Activated T-cell treated with anti-CD3 and anti-CD28 coated beads, Interleukin-2, amount 50 U/mL, for 24 hours (primary cell): ENCODE measurements at regions not wholly inside any gene's neighbourhood (a gene's known extent, or its start where the extent isn't known, plus 50 kb on each side); places are given as distances from the start of the nearest gene placed in this dataset.

Source experiments
- DNase-seq: peaks from one replicate; pipeline ENCODE4 v3.0.0-alpha.2; 2020
- H3K27ac Mint-ChIP-seq: 2 replicates; pipeline ENCODE4 v1.8.0; 2020; ENCODE audit warnings: mild to moderate bottlenecking, mixed read lengths
- H3K27me3 Mint-ChIP-seq: 2 replicates; pipeline ENCODE4 v1.8.0; 2020; ENCODE audit warnings: mixed read lengths
- H3K36me3 Mint-ChIP-seq: 2 replicates; pipeline ENCODE4 v1.8.0; 2020; ENCODE audit warnings: low read depth, mixed read lengths
- H3K4me1 Mint-ChIP-seq: 2 replicates; pipeline ENCODE4 v1.8.0; 2020; ENCODE audit warnings: low read depth, mixed read lengths
- H3K4me3 Mint-ChIP-seq: 2 replicates; pipeline ENCODE4 v1.8.0; 2020; ENCODE audit warnings: mild to moderate bottlenecking, moderate library complexity, mixed read lengths
- H3K9me3 Mint-ChIP-seq: 2 replicates; pipeline ENCODE4 v1.8.0; 2020; ENCODE audit warnings: mixed read lengths

DNA sequence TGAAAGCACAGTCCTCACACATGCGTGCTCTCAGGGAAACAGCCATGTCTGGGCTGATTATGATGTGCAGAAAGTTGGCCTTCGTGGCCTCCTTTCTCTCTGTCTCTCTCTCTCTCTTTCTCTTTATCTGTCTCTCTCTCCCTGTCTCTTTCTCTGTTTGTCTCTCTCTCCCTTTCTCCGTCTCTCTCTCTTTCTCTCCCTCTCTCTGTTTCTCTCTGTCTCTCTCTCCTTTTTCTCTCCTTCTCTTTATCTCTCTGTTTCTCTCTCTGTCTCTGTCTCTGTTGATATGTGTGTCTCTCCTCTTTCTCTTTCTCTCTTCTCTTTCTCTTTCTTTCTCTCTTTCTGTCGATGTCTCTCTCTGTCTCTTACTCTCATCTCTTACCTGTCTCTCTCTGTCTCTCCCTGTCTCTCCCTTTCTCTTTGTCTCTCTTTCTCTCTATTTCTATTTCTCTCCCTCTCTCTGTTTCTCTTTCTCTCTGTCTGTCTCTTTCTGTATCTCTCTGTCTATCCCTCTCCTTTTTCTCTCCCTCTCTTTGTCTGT is 105.4 kb upstream of the MPP7 start:
- Mint-ChIP-seq H3K9me3 (no peaks in the 10 kb centered on the region), H3K27me3 (peaks cover 17% of the 10 kb centered on the region), H3K36me3 (no peaks in the 10 kb centered on the region), H3K4me3 (no peak overlapping the region), H3K4me1 (peaks cover 14% of the 10 kb centered on the region), H3K27ac (no peak overlapping the region)
- no peak for DNase-seq

DNA sequence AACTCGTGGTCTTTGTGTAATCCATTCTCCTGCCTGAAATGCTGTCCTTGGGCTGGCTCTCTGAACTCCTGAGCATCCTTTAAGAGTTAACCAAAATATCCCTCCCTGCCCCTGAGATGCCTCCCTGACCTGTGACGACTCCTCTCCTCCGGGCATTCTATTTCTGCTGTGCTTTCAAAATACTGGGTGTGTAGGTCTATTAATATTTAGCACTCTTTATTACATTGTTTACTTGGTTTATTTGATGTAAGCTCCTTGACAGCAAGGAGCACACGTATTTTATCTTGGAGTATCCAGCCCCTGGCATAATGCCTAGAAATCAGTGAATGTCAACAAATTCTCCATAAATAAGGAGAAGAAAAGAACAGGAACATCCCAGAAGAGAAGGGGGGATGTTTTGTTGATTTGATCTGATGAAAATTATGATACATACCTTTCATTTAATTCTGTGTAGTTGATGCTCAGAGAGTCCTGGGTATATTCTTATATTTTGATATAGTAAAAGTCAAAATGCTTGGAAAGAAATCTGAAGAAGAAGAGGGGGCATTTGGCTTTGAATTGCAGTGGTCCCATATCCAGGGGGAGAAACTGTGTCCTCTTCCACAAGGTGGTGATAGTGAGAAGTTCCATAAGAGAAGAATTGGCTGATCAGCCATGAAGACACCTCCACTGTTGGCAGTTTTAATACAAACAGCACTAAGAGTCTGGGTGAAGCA is 107.7 kb upstream of the MPP7 start:
- no peaks in the 10 kb centered on the region for H3K36me3 Mint-ChIP-seq
- H3K27me3 Mint-ChIP-seq = peaks cover 24% of the 10 kb centered on the region
- H3K27ac Mint-ChIP-seq = no peak overlapping the region
- no peaks in the 10 kb centered on the region for H3K9me3 Mint-ChIP-seq
- no peak for DNase-seq
- peaks cover 14% of the 10 kb centered on the region for H3K4me1 Mint-ChIP-seq
- H3K4me3 Mint-ChIP-seq = no peak overlapping the region

DNA sequence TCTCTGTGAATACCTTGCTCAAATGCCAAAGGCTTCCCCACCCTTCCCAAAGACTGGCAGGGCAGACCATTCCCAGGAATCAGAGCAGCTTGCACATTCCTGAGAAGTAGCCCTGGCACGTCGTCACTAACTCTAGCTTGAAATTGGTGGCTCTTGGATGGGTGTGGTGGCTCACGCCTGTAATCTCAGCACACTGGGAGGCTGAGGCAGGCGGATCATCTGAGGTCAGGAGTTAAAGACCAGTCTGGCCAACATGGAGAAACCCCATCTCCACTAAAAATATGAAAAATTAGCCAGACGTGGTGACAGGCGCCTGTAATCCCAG is 108.2 kb upstream of the MPP7 start:
- no peak for DNase-seq
- H3K4me3 Mint-ChIP-seq = no peak overlapping the region
- H3K9me3 Mint-ChIP-seq = no peaks in the 10 kb centered on the region
- H3K27me3 Mint-ChIP-seq = peaks cover 25% of the 10 kb centered on the region
- H3K36me3 Mint-ChIP-seq = no peaks in the 10 kb centered on the region
- H3K4me1 Mint-ChIP-seq = peaks cover 14% of the 10 kb centered on the region
- no peak overlapping the region for H3K27ac Mint-ChIP-seq

- peaks cover 14% of the 10 kb centered on the region for H3K4me1 Mint-ChIP-seq
- DNase-seq = no peak
- peak overlapping the region; percentile 37 for H3K27ac Mint-ChIP-seq
- H3K27me3 Mint-ChIP-seq = peaks cover 25% of the 10 kb centered on the region
- H3K36me3 Mint-ChIP-seq = no peaks in the 10 kb centered on the region
- no peak overlapping the region for H3K4me3 Mint-ChIP-seq
- H3K9me3 Mint-ChIP-seq = no peaks in the 10 kb centered on the region
Observed at GRCh38 chr10:28411648-28412047, 108.8 kb upstream of the MPP7 start.

DNA sequence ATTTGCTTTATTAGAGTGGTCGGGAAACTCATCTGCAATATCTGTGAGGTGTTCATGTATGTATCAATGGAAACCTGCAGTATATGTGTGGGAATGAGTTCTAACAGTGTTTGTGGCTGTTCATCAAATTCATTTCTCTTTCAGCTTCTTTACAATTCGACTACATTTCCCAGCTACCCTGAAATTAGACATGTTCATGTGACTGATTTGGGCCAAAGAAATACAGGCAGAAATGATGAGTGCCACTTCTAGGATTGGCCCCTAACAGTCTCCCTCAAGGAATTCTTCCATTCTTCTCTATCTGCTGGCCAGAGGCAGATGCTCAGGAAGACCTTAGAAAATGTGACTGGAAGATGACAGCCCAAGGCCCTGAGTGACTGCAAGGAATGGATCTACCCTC is 114.8 kb upstream of the WAC start:
- H3K4me3 Mint-ChIP-seq = no peak overlapping the region
- no peak overlapping the region for H3K27ac Mint-ChIP-seq
- H3K36me3 Mint-ChIP-seq = no peaks in the 10 kb centered on the region
- no peaks in the 10 kb centered on the region for H3K4me1 Mint-ChIP-seq
- no peak for DNase-seq
- no peaks in the 10 kb centered on the region for H3K9me3 Mint-ChIP-seq
- H3K27me3 Mint-ChIP-seq = peaks cover 25% of the 10 kb centered on the region

DNA sequence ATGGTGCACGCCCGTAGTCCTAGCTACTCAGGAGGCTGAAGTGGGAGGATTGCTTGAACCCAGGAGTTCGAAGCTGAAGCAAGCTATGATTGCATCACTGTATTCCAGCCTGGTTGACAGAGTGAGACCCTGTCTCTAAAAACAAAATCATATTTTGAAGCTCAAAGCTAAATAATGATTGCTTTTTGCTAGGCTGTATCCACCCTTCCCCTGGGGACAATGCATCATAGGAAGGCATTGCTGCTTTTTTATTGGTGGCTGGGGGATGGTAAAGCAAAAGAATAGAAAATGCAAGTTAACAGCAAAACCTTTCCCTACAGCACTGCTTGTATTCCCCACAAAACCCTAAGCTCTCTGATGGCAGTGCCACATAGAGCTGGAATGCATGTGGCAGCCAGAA is 107.5 kb upstream of the WAC start:
- H3K27ac Mint-ChIP-seq = no peak overlapping the region
- H3K36me3 Mint-ChIP-seq = no peaks in the 10 kb centered on the region
- H3K9me3 Mint-ChIP-seq = no peaks in the 10 kb centered on the region
- H3K4me3 Mint-ChIP-seq = no peak overlapping the region
- H3K4me1 Mint-ChIP-seq = no peaks in the 10 kb centered on the region
- no peaks in the 10 kb centered on the region for H3K27me3 Mint-ChIP-seq
- DNase-seq = no peak

GRCh38 chr10:28426392-28427159 is 106.3 kb upstream of the WAC start:
- Mint-ChIP-seq H3K27me3 (no peaks in the 10 kb centered on the region), H3K4me3 (no peak overlapping the region), H3K36me3 (no peaks in the 10 kb centered on the region), H3K9me3 (no peaks in the 10 kb centered on the region), H3K27ac (no peak overlapping the region), H3K4me1 (no peaks in the 10 kb centered on the region)
- DNase-seq = no peak

DNA sequence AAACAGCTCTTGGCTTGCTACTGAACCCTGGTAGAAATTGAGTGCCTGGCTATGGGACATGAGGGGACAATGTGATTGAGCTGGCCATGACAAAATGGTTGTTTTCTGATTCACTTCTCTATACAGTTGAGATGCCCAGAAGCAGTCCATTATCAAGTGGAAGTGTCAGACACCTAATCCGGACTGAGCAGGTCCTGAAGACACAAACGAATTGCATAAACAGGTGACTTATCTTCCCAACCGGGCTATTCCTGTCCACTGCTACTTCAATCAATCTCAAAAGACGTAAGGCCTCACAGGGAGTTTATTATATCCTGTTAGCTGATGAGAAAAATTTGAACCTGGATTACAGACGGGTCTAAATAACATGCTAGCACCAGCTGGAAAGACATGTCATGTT is 105.5 kb upstream of the WAC start:
- Mint-ChIP-seq H3K36me3 (no peaks in the 10 kb centered on the region), H3K27me3 (no peaks in the 10 kb centered on the region), H3K27ac (no peak overlapping the region), H3K9me3 (no peaks in the 10 kb centered on the region), H3K4me1 (peaks cover 4% of the 10 kb centered on the region), H3K4me3 (no peak overlapping the region)
- DNase-seq = no peak

GRCh38 chr10:28429045-28429444 is 103.9 kb upstream of the WAC start:
- H3K27me3 Mint-ChIP-seq = no peaks in the 10 kb centered on the region

GRCh38 chr10:28429573-28430216 is 103.2 kb upstream of the WAC start:
- H3K4me3 Mint-ChIP-seq = no peak overlapping the region
- no peak overlapping the region for H3K27ac Mint-ChIP-seq
- no peaks in the 10 kb centered on the region for H3K27me3 Mint-ChIP-seq
- no peaks in the 10 kb centered on the region for H3K9me3 Mint-ChIP-seq
- H3K4me1 Mint-ChIP-seq = peaks cover 6% of the 10 kb centered on the region
- H3K36me3 Mint-ChIP-seq = no peaks in the 10 kb centered on the region
- DNase-seq = no peak

More at GRCh38 chr10:28429045-28429444, 103.9 kb upstream of the WAC start:
- H3K36me3 Mint-ChIP-seq = no peaks in the 10 kb centered on the region
- H3K9me3 Mint-ChIP-seq = no peaks in the 10 kb centered on the region
- no peak for DNase-seq
- H3K27ac Mint-ChIP-seq = no peak overlapping the region
- no peak overlapping the region for H3K4me3 Mint-ChIP-seq
- peaks cover 6% of the 10 kb centered on the region for H3K4me1 Mint-ChIP-seq

DNA sequence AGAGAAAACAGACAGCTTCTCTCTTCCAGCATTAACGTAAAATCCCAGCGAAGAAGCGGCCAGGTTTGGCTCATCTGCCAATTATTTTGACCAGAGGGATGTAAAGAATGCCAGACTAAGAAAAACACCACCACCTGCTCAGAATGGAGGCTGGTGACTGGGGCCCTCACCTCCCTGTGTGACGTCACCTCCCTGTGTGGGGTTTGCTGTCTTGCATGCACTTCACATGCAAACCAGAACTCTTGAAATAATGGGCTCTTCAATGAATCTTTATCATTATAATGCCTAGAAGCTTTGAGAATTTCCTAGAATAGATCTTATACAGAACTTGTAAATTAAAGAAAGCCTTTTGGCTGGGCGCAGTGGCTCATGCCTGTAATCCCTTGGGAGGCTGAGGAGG is 101.8 kb upstream of the WAC start:
- Mint-ChIP-seq H3K27me3 (no peaks in the 10 kb centered on the region), H3K36me3 (no peaks in the 10 kb centered on the region), H3K4me1 (peaks cover 6% of the 10 kb centered on the region), H3K27ac (no peak overlapping the region), H3K4me3 (no peak overlapping the region), H3K9me3 (no peaks in the 10 kb centered on the region)
- no peak for DNase-seq

- peak; percentile 52 for DNase-seq
- Mint-ChIP-seq H3K27ac (no peak overlapping the region), H3K9me3 (no peaks in the 10 kb centered on the region), H3K27me3 (no peaks in the 10 kb centered on the region), H3K36me3 (no peaks in the 10 kb centered on the region), H3K4me3 (peak overlapping the region; percentile 44), H3K4me1 (peaks cover 6% of the 10 kb centered on the region)
Observed at GRCh38 chr10:28432210-28432676, 100.7 kb upstream of the WAC start.

- Mint-ChIP-seq H3K4me3 (no peak overlapping the region), H3K4me1 (peaks cover 6% of the 10 kb centered on the region), H3K9me3 (no peaks in the 10 kb centered on the region), H3K27ac (no peak overlapping the region), H3K36me3 (no peaks in the 10 kb centered on the region), H3K27me3 (peaks cover 6% of the 10 kb centered on the region)
- no peak for DNase-seq
Observed at GRCh38 chr10:28434063-28434462, 98.9 kb upstream of the WAC start.

GRCh38 chr10:28442403-28442802 is 90.5 kb upstream of the WAC start:
- no peaks in the 10 kb centered on the region for H3K36me3 Mint-ChIP-seq
- H3K27me3 Mint-ChIP-seq = peaks cover 13% of the 10 kb centered on the region
- no peaks in the 10 kb centered on the region for H3K4me1 Mint-ChIP-seq
- H3K9me3 Mint-ChIP-seq = no peaks in the 10 kb centered on the region
- DNase-seq = no peak
- H3K4me3 Mint-ChIP-seq = no peak overlapping the region
- no peak overlapping the region for H3K27ac Mint-ChIP-seq

GRCh38 chr10:28444031-28444430 is 88.9 kb upstream of the WAC start:
- H3K27ac Mint-ChIP-seq = no peak overlapping the region
- no peaks in the 10 kb centered on the region for H3K9me3 Mint-ChIP-seq
- no peaks in the 10 kb centered on the region for H3K4me1 Mint-ChIP-seq
- DNase-seq = no peak
- H3K27me3 Mint-ChIP-seq = peaks cover 7% of the 10 kb centered on the region
- H3K36me3 Mint-ChIP-seq = no peaks in the 10 kb centered on the region
- H3K4me3 Mint-ChIP-seq = no peak overlapping the region
